MM.1S (cell line): ENCODE measurements at regions not wholly inside any gene's neighbourhood (a gene's known extent, or its start where the extent isn't known, plus 50 kb on each side); places are given as distances from the start of the nearest gene placed in this dataset.

ENCODE experiments used
- DNase-seq: peaks from one replicate; pipeline ENCODE4 v3.0.0-alpha.2; 2015
- H2AFZ ChIP-seq: fragments of 300-600 bp; sonication (generic); 2 replicates; pipeline ENCODE4 v1.6.0; 2016; ENCODE audit warnings: antibody characterized with exemption, low read length
- H3F3A ChIP-seq: fragments of 300-600 bp; sonication (generic); 2 replicates; pipeline ENCODE4 v1.6.1; 2016; ENCODE audit warnings: mild to moderate bottlenecking, antibody characterized with exemption, low read length, moderate library complexity, mixed read lengths; ENCODE audit not compliant: insufficient read depth
- H3K27ac ChIP-seq: fragments of 300-600 bp; sonication (generic); 2 replicates; pipeline ENCODE4 v1.5.1; 2016; ENCODE audit warnings: mild to moderate bottlenecking, low read length
- H3K27me3 ChIP-seq: fragments of 300-600 bp; sonication (generic); replicated peaks from 2 replicates; pipeline ENCODE4 v1.6.0; 2016; ENCODE audit warnings: low read length; ENCODE audit not compliant: insufficient read depth
- H3K36me3 ChIP-seq: fragments of 300-600 bp; sonication (generic); replicated peaks from 2 replicates; pipeline ENCODE4 v1.6.1; 2016; ENCODE audit warnings: mild to moderate bottlenecking, low read length, mixed read lengths; ENCODE audit not compliant: insufficient read depth
- H3K4me1 ChIP-seq: fragments of 300-600 bp; sonication (generic); 2 replicates; pipeline ENCODE4 v1.6.1; 2016; ENCODE audit warnings: low read length, mixed read lengths
- H3K4me2 ChIP-seq: fragments of 300-600 bp; sonication (generic); 2 replicates; pipeline ENCODE4 v1.6.0; 2016; ENCODE audit warnings: low read depth, low read length
- H3K4me3 ChIP-seq: fragments of 300-600 bp; sonication (generic); 2 replicates; pipeline ENCODE4 v1.5.1; 2016; ENCODE audit warnings: low read length, mixed read lengths
- H3K79me2 ChIP-seq: fragments of 300-600 bp; sonication (generic); 2 replicates; pipeline ENCODE4 v1.6.1; 2016; ENCODE audit warnings: mixed run types, low read length, mixed read lengths
- H3K9ac ChIP-seq: fragments of 300-600 bp; sonication (generic); 2 replicates; pipeline ENCODE4 v1.6.1; 2016; ENCODE audit warnings: low read length, mixed read lengths
- H3K9me2 ChIP-seq: fragments of 300-600 bp; sonication (generic); replicated peaks from 2 replicates; pipeline ENCODE4 v1.6.1; 2016; ENCODE audit warnings: mild to moderate bottlenecking, low read length, mixed read lengths; ENCODE audit not compliant: insufficient read depth
- H3K9me3 ChIP-seq: fragments of 300-600 bp; sonication (generic); replicated peaks from 2 replicates; pipeline ENCODE4 v1.6.1; 2016; ENCODE audit warnings: mild to moderate bottlenecking, low read length, mixed read lengths; ENCODE audit not compliant: insufficient read depth
- H4K20me1 ChIP-seq: fragments of 300-600 bp; sonication (generic); 2 replicates; pipeline ENCODE4 v1.6.1; 2016; ENCODE audit warnings: mild to moderate bottlenecking, low read length, moderate library complexity, mixed read lengths; ENCODE audit not compliant: insufficient read depth
- EZH2 ChIP-seq: fragments of 300-600 bp; sonication (generic); optimal IDR thresholded peaks from 2 replicates; pipeline ENCODE3; 2017; ENCODE audit warnings: low read depth, mild to moderate bottlenecking, antibody characterized with exemption, low read length, mixed read lengths
- EZH2phosphoT487 ChIP-seq: fragments of 300-600 bp; sonication (generic); IDR thresholded peaks from 2 replicates; pipeline ENCODE4 v1.6.1; 2018; ENCODE audit warnings: antibody characterized with exemption, low read length
- TF ChIP-seq, protein P1 (sequence below): fragments of 300-600 bp; sonication (generic); IDR thresholded peaks from 2 replicates; pipeline ENCODE4 v1.5.1; 2016; ENCODE audit warnings: antibody characterized with exemption, low read length, mixed read lengths

DNA sequence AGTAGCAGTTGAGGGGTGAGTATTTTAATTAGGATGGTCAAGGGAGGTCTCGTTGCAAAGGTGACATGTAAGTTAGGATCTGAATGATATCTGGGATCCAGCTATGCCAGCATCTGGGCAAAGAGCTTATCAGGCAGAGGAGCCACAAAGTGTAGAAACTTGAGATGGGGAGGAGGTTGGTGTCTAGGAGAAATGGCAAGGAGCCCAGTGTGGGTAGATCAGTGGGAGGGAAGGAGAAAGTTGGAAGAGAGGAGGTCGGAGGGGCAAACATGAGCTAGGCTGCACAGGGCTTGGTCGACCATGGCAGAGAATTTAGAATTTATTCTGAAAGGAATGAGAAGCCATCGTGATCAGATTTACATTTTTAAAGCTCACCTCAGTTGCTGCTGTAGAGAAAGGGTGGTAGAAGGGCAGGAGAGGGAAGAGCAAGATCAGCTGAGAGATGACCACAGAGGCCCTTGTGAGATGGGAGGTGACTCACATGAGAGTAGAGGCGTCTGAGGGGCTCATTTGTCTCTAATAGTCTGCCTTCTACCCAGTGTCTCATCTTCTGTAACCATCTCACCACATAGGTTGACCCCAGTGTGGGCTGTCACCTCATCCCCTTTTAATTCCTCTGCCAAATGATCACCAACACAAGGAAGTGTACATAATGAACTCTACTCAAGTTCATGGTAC lies 170.0 kb downstream of the ETAA1 start:
- no peaks in the 10 kb centered on the region for H3K27me3 ChIP-seq
- no peak for TF ChIP-seq EZH2phosphoT487
- no peak for TF ChIP-seq EZH2
- TF ChIP-seq, protein P1, sequence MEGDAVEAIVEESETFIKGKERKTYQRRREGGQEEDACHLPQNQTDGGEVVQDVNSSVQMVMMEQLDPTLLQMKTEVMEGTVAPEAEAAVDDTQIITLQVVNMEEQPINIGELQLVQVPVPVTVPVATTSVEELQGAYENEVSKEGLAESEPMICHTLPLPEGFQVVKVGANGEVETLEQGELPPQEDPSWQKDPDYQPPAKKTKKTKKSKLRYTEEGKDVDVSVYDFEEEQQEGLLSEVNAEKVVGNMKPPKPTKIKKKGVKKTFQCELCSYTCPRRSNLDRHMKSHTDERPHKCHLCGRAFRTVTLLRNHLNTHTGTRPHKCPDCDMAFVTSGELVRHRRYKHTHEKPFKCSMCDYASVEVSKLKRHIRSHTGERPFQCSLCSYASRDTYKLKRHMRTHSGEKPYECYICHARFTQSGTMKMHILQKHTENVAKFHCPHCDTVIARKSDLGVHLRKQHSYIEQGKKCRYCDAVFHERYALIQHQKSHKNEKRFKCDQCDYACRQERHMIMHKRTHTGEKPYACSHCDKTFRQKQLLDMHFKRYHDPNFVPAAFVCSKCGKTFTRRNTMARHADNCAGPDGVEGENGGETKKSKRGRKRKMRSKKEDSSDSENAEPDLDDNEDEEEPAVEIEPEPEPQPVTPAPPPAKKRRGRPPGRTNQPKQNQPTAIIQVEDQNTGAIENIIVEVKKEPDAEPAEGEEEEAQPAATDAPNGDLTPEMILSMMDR = no peak
- no peak overlapping the region for H3K4me2 ChIP-seq
- no peak overlapping the region for H3K9ac ChIP-seq
- no peak overlapping the region for H3K4me3 ChIP-seq
- H3K36me3 ChIP-seq = no peaks in the 10 kb centered on the region
- no peaks in the 10 kb centered on the region for H3K4me1 ChIP-seq
- no peak overlapping the region for H2AFZ ChIP-seq
- no peaks in the 10 kb centered on the region for H3K79me2 ChIP-seq
- H3K9me3 ChIP-seq = no peaks in the 10 kb centered on the region
- H4K20me1 ChIP-seq = no peaks in the 10 kb centered on the region
- no peaks in the 10 kb centered on the region for H3K9me2 ChIP-seq
- no peak overlapping the region for H3K27ac ChIP-seq
- no peak for DNase-seq
- no peaks in the 10 kb centered on the region for H3F3A ChIP-seq

DNA sequence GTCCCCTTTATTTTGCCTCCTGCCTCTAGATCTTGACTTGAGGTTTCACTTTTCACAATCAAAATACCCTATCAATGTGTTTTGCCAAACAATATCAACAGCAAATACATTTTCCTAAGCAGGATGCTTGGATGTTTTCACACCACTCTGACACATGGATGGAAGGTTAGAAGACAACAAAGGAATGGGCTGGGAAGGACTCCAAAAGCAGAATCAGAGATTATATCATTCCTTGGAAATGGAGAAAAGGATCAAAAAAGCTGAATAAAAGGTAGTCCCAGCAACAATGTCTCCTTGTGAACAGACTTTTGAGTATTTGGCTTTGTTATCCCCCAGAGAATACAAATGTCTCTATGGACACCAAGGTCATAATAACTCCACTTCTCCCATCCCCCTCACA lies 170.8 kb downstream of the ETAA1 start:
- Histone ChIP-seq H3K27ac (no peak overlapping the region), H3K4me3 (no peak overlapping the region), H3K9ac (no peak overlapping the region), H3K27me3 (no peaks in the 10 kb centered on the region), H2AFZ (no peak overlapping the region), H4K20me1 (no peaks in the 10 kb centered on the region), H3K9me2 (no peaks in the 10 kb centered on the region), H3F3A (no peaks in the 10 kb centered on the region), H3K4me1 (no peaks in the 10 kb centered on the region), H3K79me2 (no peaks in the 10 kb centered on the region), H3K9me3 (no peaks in the 10 kb centered on the region), H3K36me3 (no peaks in the 10 kb centered on the region), H3K4me2 (no peak overlapping the region)
- no peak for DNase-seq
- TF ChIP-seq, protein P1 = no peak
- no peak for TF ChIP-seq EZH2
- no peak for TF ChIP-seq EZH2phosphoT487

DNA sequence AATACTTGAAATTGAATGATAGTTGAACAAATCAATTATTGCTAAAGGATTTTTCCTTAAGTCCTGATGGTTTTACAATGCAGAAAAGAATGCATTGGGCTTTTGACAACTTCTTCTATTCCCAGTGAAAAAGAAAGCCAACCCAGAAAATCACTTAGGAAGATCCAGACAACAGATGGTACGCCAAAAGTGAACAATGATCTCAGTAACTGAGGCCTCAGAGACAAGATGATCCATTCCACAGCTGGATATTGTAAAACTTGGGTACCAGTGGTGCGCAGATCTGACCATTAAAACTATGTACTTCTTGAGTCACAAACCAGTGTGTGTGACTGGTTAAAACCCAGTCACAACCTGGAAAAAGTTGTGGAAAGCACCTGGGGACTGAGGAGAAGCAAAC lies 173.5 kb downstream of the ETAA1 start:
- Histone ChIP-seq H3K79me2 (no peaks in the 10 kb centered on the region), H4K20me1 (no peaks in the 10 kb centered on the region), H3K9me2 (no peaks in the 10 kb centered on the region), H3K36me3 (no peaks in the 10 kb centered on the region), H3F3A (no peaks in the 10 kb centered on the region), H3K4me1 (no peaks in the 10 kb centered on the region), H3K27ac (no peak overlapping the region), H3K9me3 (no peaks in the 10 kb centered on the region), H3K4me2 (no peak overlapping the region), H3K27me3 (no peaks in the 10 kb centered on the region), H3K9ac (no peak overlapping the region), H2AFZ (no peak overlapping the region), H3K4me3 (no peak overlapping the region)
- TF ChIP-seq, protein P1 = no peak
- no peak for TF ChIP-seq EZH2
- no peak for TF ChIP-seq EZH2phosphoT487
- DNase-seq = no peak
